GM12878 (cell line): ENCODE measurements at regions not wholly inside any gene's neighbourhood (a gene's known extent, or its start where the extent isn't known, plus 50 kb on each side); places are given as distances from the start of the nearest gene placed in this dataset.

Source experiments
- ATAC-seq: fragments of 200-7000 bp; cut with Tn5 transposase; 3 replicates; pipeline ENCODE4 v1.9.1; 2020; ENCODE audit warnings: mild to moderate bottlenecking, moderate library complexity
- BruUV-seq: library from RNA; stranded (reverse); fragments of 400-500 nt; replicated peaks from 2 replicates; lab custom pipeline; 2021; lab: Mats Ljungman, UMichigan
- CTCF ChIA-PET: fragments of 300-600 bp; sonication (Branson Sonifier 250); formaldehyde crosslinking; extraction: SDS; loops from one replicate; lab custom pipeline; 2021; ENCODE audit warnings: inconsistent platforms; lab: Yijun Ruan, JAX
- POLR2A ChIA-PET: fragments of 350-600 bp; formaldehyde crosslinking; extraction: SDS; loops from one replicate; lab custom pipeline; 2021; ENCODE audit warnings: inconsistent platforms; lab: Charles Lee
- RAD21 ChIA-PET: fragments of 300-600 bp; sonication (Branson Sonifier 250); formaldehyde crosslinking; loops from one replicate; lab custom pipeline; 2023; ENCODE audit warnings: antibody characterized with exemption; ENCODE audit not compliant: unreplicated experiment; lab: Charles Lee
- SMC1A ChIA-PET: fragments of 300-600 bp; sonication (Branson Sonifier 250); formaldehyde crosslinking; loops from one replicate; lab custom pipeline; 2023; ENCODE audit not compliant: unreplicated experiment, uncharacterized antibody; lab: Charles Lee
- DNase-seq: peaks from one replicate; pipeline ENCODE4 v3.0.0-alpha.2; 2011; ENCODE audit warnings: low read depth, low spot score
- FAIRE-seq: peaks from 3 replicates; lab custom pipeline; 2011; peaks lifted over from hg19 to GRCh38; lab: Jason Lieb, UNC
- H2AFZ ChIP-seq: 2 replicates; pipeline ENCODE4 v1.6.0; 2011; ENCODE audit warnings: low read depth, low read length, control low read depth; ENCODE audit not compliant: control insufficient read depth
- H3K27ac ChIP-seq: 2 replicates; pipeline ENCODE4 v1.5.1; 2011; ENCODE audit warnings: control low read depth; ENCODE audit not compliant: control insufficient read depth, insufficient read depth
- H3K27me3 ChIP-seq, 2 experiments: replicated peaks in 1 of 2; 2 replicates each; pipeline versions ENCODE4 v1.6.0 to v1.6.1; 2011; ENCODE audit warnings: low read length in 1 of 2; ENCODE audit not compliant: control insufficient read depth in 2 of 2, insufficient read depth in 2 of 2
- H3K36me3 ChIP-seq, 2 experiments: 2 replicates each; pipeline ENCODE4 v1.5.1; 2011; ENCODE audit warnings: low read length in 1 of 2; ENCODE audit not compliant: control insufficient read depth in 2 of 2, insufficient read depth in 2 of 2
- H3K4me1 ChIP-seq: 2 replicates; pipeline ENCODE4 v1.6.1; 2011; ENCODE audit warnings: mild to moderate bottlenecking, low read length, moderate library complexity, mixed read lengths; ENCODE audit not compliant: control insufficient read depth, insufficient read depth
- H3K4me2 ChIP-seq: 2 replicates; pipeline ENCODE4 v1.6.0; 2011; ENCODE audit warnings: control low read depth; ENCODE audit not compliant: control insufficient read depth, insufficient read depth
- H3K4me3 ChIP-seq: fragments of 200-600 bp; sonication (generic); 2 replicates; pipeline ENCODE4 v1.5.1; 2016
- H3K79me2 ChIP-seq: 2 replicates; pipeline ENCODE4 v1.6.0; 2011; ENCODE audit warnings: low read length; ENCODE audit not compliant: control insufficient read depth, insufficient read depth
- H3K9ac ChIP-seq: 2 replicates; pipeline ENCODE4 v1.8.0; 2011; ENCODE audit warnings: low read length, control low read depth, mixed read lengths; ENCODE audit not compliant: control insufficient read depth, insufficient read depth
- H3K9me3 ChIP-seq: replicated peaks from 3 replicates; pipeline ENCODE4 v1.5.1; 2011; ENCODE audit warnings: mild to moderate bottlenecking, low read length; ENCODE audit not compliant: control insufficient read depth, insufficient read depth
- H4K20me1 ChIP-seq: 2 replicates; pipeline ENCODE4 v1.6.0; 2011; ENCODE audit not compliant: control insufficient read depth, insufficient read depth
- CHD2 ChIP-seq: IDR thresholded peaks from 2 replicates; pipeline ENCODE4 v1.6.1; 2011; ENCODE audit warnings: low read depth, low read length, improper control_type of control experiment, borderline replicate concordance
- KAT2A ChIP-seq: conservative IDR thresholded peaks from 2 replicates; pipeline ENCODE4 v1.6.1; 2011; ENCODE audit warnings: low read depth, low read length; ENCODE audit not compliant: control insufficient read depth
- MYC ChIP-seq: IDR thresholded peaks from 2 replicates; pipeline ENCODE4 v1.6.1; 2011; ENCODE audit warnings: mild to moderate bottlenecking, low read length, moderate library complexity, inconsistent platforms; ENCODE audit not compliant: insufficient read depth, insufficient replicate concordance, insufficient read length, severe bottlenecking
- POLR2AphosphoS2 ChIP-seq: IDR thresholded peaks from 2 replicates; pipeline ENCODE4 v1.6.1; 2011; ENCODE audit warnings: low read depth, mild to moderate bottlenecking, low read length, improper control_type of control experiment, moderate library complexity
- RFX5 ChIP-seq: IDR thresholded peaks from 2 replicates; pipeline ENCODE4 v1.6.1; 2011; ENCODE audit warnings: low read depth, low read length, improper control_type of control experiment
- SRF ChIP-seq, 2 experiments: IDR thresholded peaks; 2 replicates each; pipeline ENCODE4 v1.6.1; 2011; ENCODE audit warnings: low read depth in 2 of 2, low read length in 2 of 2, mild to moderate bottlenecking in 1 of 2, moderate library complexity in 1 of 2
- WGBS: methylation state at CpG from one replicate; pipeline ENCODE4 v1.1.6; 2016; ENCODE audit warnings: low lambda C conversion rate; ENCODE audit not compliant: insufficient replicate concordance, insufficient coverage; ENCODE audit errors: missing lambda C conversion rate; 5-methylcytosine and 5-hydroxymethylcytosine counted together
- in situ Hi-C: fragments of 300-500 bp; cut with MboI; formaldehyde crosslinking; loops from 9 replicates; pipeline ENCODE4 v1.14.3; 2018; ENCODE audit warnings: mixed read lengths
- intact Hi-C: fragments of 100-400 bp; cut with micrococcal nuclease; formaldehyde crosslinking; loops from one replicate; pipeline ENCODE4 v1.14.2; 2022; ENCODE audit not compliant: unreplicated experiment

DNA sequence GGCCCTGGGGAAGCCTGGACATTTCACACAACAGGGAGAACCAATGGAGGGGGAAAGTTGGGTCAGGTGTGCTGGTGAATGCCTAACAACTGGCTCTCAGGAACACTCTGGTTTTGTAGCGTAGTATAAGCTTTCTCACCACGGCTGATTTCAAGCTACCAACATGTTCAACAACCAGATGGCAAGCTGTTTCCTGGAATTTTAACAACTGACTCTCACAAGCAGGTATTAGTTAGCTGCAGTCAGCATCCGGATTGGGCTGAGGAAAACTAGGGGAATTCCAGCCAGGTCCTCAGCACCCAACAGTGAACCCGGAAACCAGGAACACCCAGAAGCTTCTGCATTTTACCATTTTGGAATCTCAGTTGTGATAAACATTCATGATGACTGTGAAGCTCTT lies 162.3 kb upstream of the CAMK1G start:
- H3K4me1 ChIP-seq, result no peaks in the 10 kb centered on the region
- no peaks in the 10 kb centered on the region for H3K9me3 ChIP-seq
- ATAC-seq (peak; percentile 35; the same call in 2 of the 3 replicates), FAIRE-seq (no peak), DNase-seq (no peak)
- TF ChIP-seq KAT2A (no peak), CHD2 (no peak), POLR2AphosphoS2 (no peak), MYC (no peak), RFX5 (no peak), SRF (IDR thresholded peaks at IDR 0.05; ENCODE audit: low read depth in 2 of 2, low read length in 2 of 2) (no peak)
- CTCF ChIA-PET, result interaction anchor here (1.5 to 2.1 kb wide), 2 partner anchors 14 to 67 kb away, joined by 6 to 9 read pairs; no protein-coding TSS in a partner anchor
- SMC1A ChIA-PET, result interaction anchor here (1.2 to 2.1 kb wide), 4 partner anchors 9 to 24 kb away, joined by 3 to 9 read pairs (median 4); no protein-coding TSS in a partner anchor
- no peak overlapping the region for H3K27ac ChIP-seq
- no peak overlapping the region for H3K4me3 ChIP-seq
- H3K27me3 ChIP-seq, result peaks cover 0 to 4% of the 10 kb centered on the region in 2 experiments; a peak in 1 of 4 replicates
- H3K36me3 ChIP-seq, result no peaks in the 10 kb centered on the region
- POLR2A ChIA-PET, result interaction anchor here (1.1 to 1.6 kb wide), 2 partner anchors 16 to 24 kb away, joined by 3 to 7 read pairs; no protein-coding TSS in a partner anchor
- intact Hi-C loops (no loop called here), in situ Hi-C loops (no loop called here)
- no peak overlapping the region for H2AFZ ChIP-seq
- no peaks in the 10 kb centered on the region for H4K20me1 ChIP-seq
- no peak overlapping the region for H3K4me2 ChIP-seq
- RAD21 ChIA-PET, result interaction anchor here (1.5 kb wide), 1 partner anchor 15 kb away, joined by 4 read pairs; no protein-coding TSS in a partner anchor
- BruUV-seq, result no TSS peak
- H3K9ac ChIP-seq, result no peak overlapping the region
- no peaks in the 10 kb centered on the region for H3K79me2 ChIP-seq
- WGBS, result 26% methylated on average over 4 of the region's 4 CpGs
